ENCODE measurements at regions not wholly inside any gene's neighbourhood (a gene's known extent, or its start where the extent isn't known, plus 50 kb on each side); places are given as distances from the start of the nearest gene placed in this dataset.

GRCh38 chr6:140046016-140046632 is 671.7 kb upstream of the CITED2 start:
- Histone ChIP-seq H3K9me3 (ENCODE audit: insufficient read depth, low read length) (no peaks in the 10 kb centered on the region), H3K9ac (ENCODE audit: low read length) (no peak overlapping the region), H3K27me3 (ENCODE audit: low read length) (no peaks in the 10 kb centered on the region), H3K79me2 (ENCODE audit: insufficient read depth, low read length) (no peaks in the 10 kb centered on the region), H3K4me2 (ENCODE audit: low read depth, low read length, poor library complexity, severe bottlenecking) (no peak overlapping the region), H3F3A (ENCODE audit: insufficient read depth) (no peaks in the 10 kb centered on the region), H2AFZ (ENCODE audit: low read depth, low read length, severe bottlenecking) (no peak overlapping the region), H3K36me3 (ENCODE audit: low read length) (no peaks in the 10 kb centered on the region), H3K27ac (ENCODE audit: low read depth, low read length) (no peak overlapping the region), H4K20me1 (ENCODE audit: low read depth, low read length) (no peaks in the 10 kb centered on the region), H3K9me2 (replicated peaks; ENCODE audit: insufficient read depth, low read length) (no peaks in the 10 kb centered on the region), H3K4me3 (ENCODE audit: insufficient read depth, low read length, poor library complexity, severe bottlenecking) (no peak overlapping the region)
- TF ChIP-seq CTCF (IDR thresholded peaks at IDR 0.05; ENCODE audit: insufficient read depth, low read length, poor library complexity, severe bottlenecking) (no peak), EZH2phosphoT487 (conservative IDR thresholded peaks at IDR 0.05; ENCODE audit: low read length) (no peak)

GRCh38 chr6:140045116-140045515 is 670.7 kb upstream of the CITED2 start:
- Histone ChIP-seq H3K9ac (ENCODE audit: low read length) (no peak overlapping the region), H3K79me2 (ENCODE audit: insufficient read depth, low read length) (no peaks in the 10 kb centered on the region), H3K27me3 (ENCODE audit: low read length) (no peaks in the 10 kb centered on the region), H3K9me2 (replicated peaks; ENCODE audit: insufficient read depth, low read length) (no peaks in the 10 kb centered on the region), H3K4me2 (ENCODE audit: low read depth, low read length, poor library complexity, severe bottlenecking) (no peak overlapping the region), H3K9me3 (ENCODE audit: insufficient read depth, low read length) (no peaks in the 10 kb centered on the region), H3F3A (ENCODE audit: insufficient read depth) (no peaks in the 10 kb centered on the region), H4K20me1 (ENCODE audit: low read depth, low read length) (no peaks in the 10 kb centered on the region), H3K4me3 (ENCODE audit: insufficient read depth, low read length, poor library complexity, severe bottlenecking) (no peak overlapping the region), H3K27ac (ENCODE audit: low read depth, low read length) (no peak overlapping the region), H3K36me3 (ENCODE audit: low read length) (no peaks in the 10 kb centered on the region), H2AFZ (ENCODE audit: low read depth, low read length, severe bottlenecking) (no peak overlapping the region)
- no peak for TF ChIP-seq EZH2phosphoT487 (conservative IDR thresholded peaks at IDR 0.05; ENCODE audit: low read length)
- TF ChIP-seq CTCF (IDR thresholded peaks at IDR 0.05; ENCODE audit: insufficient read depth, low read length, poor library complexity, severe bottlenecking) = no peak

- no peaks in the 10 kb centered on the region for H3K9me3 ChIP-seq (ENCODE audit: insufficient read depth, low read length)
- no peak overlapping the region for H3K9ac ChIP-seq (ENCODE audit: low read length)
- H3K9me2 ChIP-seq (replicated peaks; ENCODE audit: insufficient read depth, low read length) = no peaks in the 10 kb centered on the region
- no peak overlapping the region for H2AFZ ChIP-seq (ENCODE audit: low read depth, low read length, severe bottlenecking)
- no peak overlapping the region for H3K27ac ChIP-seq (ENCODE audit: low read depth, low read length)
- no peak for TF ChIP-seq CTCF (IDR thresholded peaks at IDR 0.05; ENCODE audit: insufficient read depth, low read length, poor library complexity, severe bottlenecking)
- TF ChIP-seq EZH2phosphoT487 (conservative IDR thresholded peaks at IDR 0.05; ENCODE audit: low read length) = no peak
- H3K4me3 ChIP-seq (ENCODE audit: insufficient read depth, low read length, poor library complexity, severe bottlenecking) = no peak overlapping the region
- no peaks in the 10 kb centered on the region for H4K20me1 ChIP-seq (ENCODE audit: low read depth, low read length)
- no peak overlapping the region for H3K4me2 ChIP-seq (ENCODE audit: low read depth, low read length, poor library complexity, severe bottlenecking)
- H3K27me3 ChIP-seq (ENCODE audit: low read length) = no peaks in the 10 kb centered on the region
- H3K36me3 ChIP-seq (ENCODE audit: low read length) = no peaks in the 10 kb centered on the region
- no peaks in the 10 kb centered on the region for H3F3A ChIP-seq (ENCODE audit: insufficient read depth)
- H3K79me2 ChIP-seq (ENCODE audit: insufficient read depth, low read length) = no peaks in the 10 kb centered on the region
These were observed 670.2 kb upstream of the CITED2 start for GRCh38 chr6:140044626-140045025.
